H1 (cell line): ENCODE measurements at regions not wholly inside any gene's neighbourhood (a gene's known extent, or its start where the extent isn't known, plus 50 kb on each side); places are given as distances from the start of the nearest gene placed in this dataset.

ENCODE experiments used
- CTCF ChIA-PET: fragments of 300-600 bp; sonication (Branson Sonifier 250); formaldehyde crosslinking; loops from one replicate; lab custom pipeline; 2021; ENCODE audit not compliant: partially characterized antibody; lab: Charles Lee
- POLR2A ChIA-PET: fragments of 300-600 bp; sonication (Branson Sonifier 250); formaldehyde crosslinking; loops from one replicate; lab custom pipeline; 2021; ENCODE audit warnings: inconsistent platforms; ENCODE audit not compliant: partially characterized antibody; lab: Charles Lee
- DNase-seq, 2 experiments: peaks; one replicate each; pipeline versions ENCODE4 v3.0.0 to v3.0.0-alpha.2; 2010 to 2022; ENCODE audit warnings: low spot score in 2 of 2, low read depth in 1 of 2, mixed read lengths in 1 of 2
- FAIRE-seq: peaks from 2 replicates; lab custom pipeline; 2011; peaks lifted over from hg19 to GRCh38; lab: Jason Lieb, UNC
- H2AFZ ChIP-seq: 2 replicates; pipeline ENCODE4 v1.8.1; 2012; ENCODE audit warnings: low read length, inconsistent platforms
- H2AK5ac ChIP-seq: 2 replicates; pipeline ENCODE4 v1.6.1; 2013; ENCODE audit warnings: low read depth, low read length
- H2BK120ac ChIP-seq: replicated peaks from 2 replicates; pipeline ENCODE3; 2013; ENCODE audit warnings: low read depth, low read length, inconsistent platforms
- H2BK12ac ChIP-seq: 2 replicates; pipeline ENCODE4 v1.6.1; 2013; ENCODE audit warnings: low read depth, low read length
- H2BK15ac ChIP-seq: 2 replicates; pipeline ENCODE4 v1.6.1; 2013; ENCODE audit warnings: low read length
- H2BK20ac ChIP-seq: 2 replicates; pipeline ENCODE4 v1.6.1; 2013; ENCODE audit warnings: low read length
- H2BK5ac ChIP-seq: 2 replicates; pipeline ENCODE4 v1.6.1; 2013; ENCODE audit warnings: low read depth, low read length
- H3K14ac ChIP-seq: 2 replicates; pipeline ENCODE4 v1.6.1; 2013; ENCODE audit warnings: inconsistent platforms; ENCODE audit not compliant: insufficient read length
- H3K18ac ChIP-seq: 2 replicates; pipeline ENCODE4 v1.6.1; 2013; ENCODE audit warnings: low read length; ENCODE audit errors: extremely low read depth
- H3K23ac ChIP-seq: 2 replicates; pipeline ENCODE4 v1.6.1; 2013; ENCODE audit warnings: inconsistent platforms; ENCODE audit not compliant: insufficient read length
- H3K23me2 ChIP-seq: 2 replicates; pipeline ENCODE4 v1.6.1; 2013; ENCODE audit warnings: low read depth, low read length
- H3K27ac ChIP-seq: 2 replicates; pipeline ENCODE4 v1.6.1; 2011; ENCODE audit warnings: low read depth, low read length, inconsistent platforms
- H3K27me3 ChIP-seq, 4 experiments: replicated peaks in 1 of 4; 1 replicate in 1 of 4; 2 replicates in 3 of 4; pipeline versions ENCODE4 v1.6.1 to v1.8.1; 2011 to 2013; ENCODE audit warnings: low read length in 3 of 4, mild to moderate bottlenecking in 3 of 4, inconsistent platforms in 2 of 4, mixed read lengths in 2 of 4, moderate library complexity in 1 of 4; ENCODE audit not compliant: control insufficient read depth in 3 of 4, insufficient read depth in 3 of 4; ENCODE audit errors: extremely low read depth in 1 of 4
- H3K36me3 ChIP-seq, 4 experiments: 2 replicates each; pipeline versions ENCODE4 v1.6.1 to v1.8.1; 2011 to 2013; ENCODE audit warnings: mild to moderate bottlenecking in 4 of 4, low read length in 3 of 4, moderate library complexity in 2 of 4, control low read depth in 1 of 4, inconsistent platforms in 1 of 4; ENCODE audit not compliant: insufficient read depth in 4 of 4, control insufficient read depth in 2 of 4
- H3K4ac ChIP-seq: replicated peaks from 2 replicates; pipeline ENCODE3; 2013; ENCODE audit warnings: low read length, low read depth, mixed read lengths, inconsistent platforms; ENCODE audit not compliant: insufficient read length
- H3K4me1 ChIP-seq, 4 experiments: replicated peaks in 1 of 4; 1 replicate in 1 of 4; 2 replicates in 3 of 4; pipeline versions ENCODE4 v1.6.1 to v1.8.1; 2011 to 2013; ENCODE audit warnings: low read length in 3 of 4, inconsistent platforms in 2 of 4, mixed read lengths in 1 of 4; ENCODE audit not compliant: insufficient read depth in 4 of 4, control insufficient read depth in 3 of 4
- H3K4me2 ChIP-seq, 2 experiments: 2 replicates each; pipeline versions ENCODE4 v1.6.1 to v1.8.1; 2011 to 2013; ENCODE audit warnings: low read depth in 2 of 2, low read length in 2 of 2, control low read depth in 1 of 2, inconsistent platforms in 1 of 2, mild to moderate bottlenecking in 1 of 2; ENCODE audit not compliant: insufficient read depth in 1 of 2
- H3K4me3 ChIP-seq, 4 experiments: fragments of 200-600, 300-600 bp in 1 of 4; sonication (generic), shearing (Covaris generic), sonication (Bioruptor Twin) in 1 of 4; 2 replicates each; pipeline versions ENCODE4 v1.5.1 to v1.8.1; 2011 to 2016; ENCODE audit warnings: low read length in 4 of 4, low read depth in 3 of 4, control low read depth in 2 of 4, inconsistent platforms in 2 of 4, mild to moderate bottlenecking in 2 of 4, mixed read lengths in 1 of 4, moderate library complexity in 1 of 4; ENCODE audit not compliant: insufficient read depth in 2 of 4; ENCODE audit errors: extremely low read depth in 1 of 4
- H3K56ac ChIP-seq: replicated peaks from 2 replicates; pipeline ENCODE3; 2013; ENCODE audit warnings: low read depth, mild to moderate bottlenecking, mixed read lengths, low read length, inconsistent platforms; ENCODE audit not compliant: insufficient read length
- H3K79me1 ChIP-seq: 2 replicates; pipeline ENCODE4 v1.6.1; 2013; ENCODE audit warnings: low read depth, low read length, control low read depth
- H3K79me2 ChIP-seq, 2 experiments: 2 replicates each; pipeline versions ENCODE4 v1.6.1 to v1.8.1; 2012 to 2013; ENCODE audit warnings: low read length in 2 of 2, mild to moderate bottlenecking in 2 of 2, inconsistent platforms in 1 of 2; ENCODE audit not compliant: insufficient read depth in 2 of 2, control insufficient read depth in 1 of 2
- H3K9ac ChIP-seq, 4 experiments: replicated peaks in 1 of 4; 1 replicate in 1 of 4; 2 replicates in 3 of 4; pipeline versions ENCODE4 v1.6.1 to v1.8.1; 2011 to 2013; ENCODE audit warnings: low read depth in 3 of 4, low read length in 3 of 4, control low read depth in 2 of 4, mild to moderate bottlenecking in 2 of 4, moderate library complexity in 2 of 4, inconsistent platforms in 1 of 4; ENCODE audit errors: extremely low read depth in 1 of 4
- H3K9me3 ChIP-seq, 2 experiments: 2 replicates each; pipeline versions ENCODE4 v1.6.1 to v1.8.1; 2012 to 2013; ENCODE audit warnings: mild to moderate bottlenecking in 2 of 2, moderate library complexity in 2 of 2, control low read depth in 1 of 2, inconsistent platforms in 1 of 2, low read depth in 1 of 2, low read length in 1 of 2, mixed read lengths in 1 of 2; ENCODE audit not compliant: insufficient read depth in 2 of 2
- H4K20me1 ChIP-seq, 2 experiments: replicated peaks in 1 of 2; 2 replicates each; pipeline versions ENCODE3 to v1.8.1; 2011 to 2013; ENCODE audit warnings: inconsistent platforms in 2 of 2, low read length in 2 of 2, mild to moderate bottlenecking in 1 of 2; ENCODE audit not compliant: insufficient read depth in 2 of 2, control insufficient read depth in 1 of 2
- H4K5ac ChIP-seq: 2 replicates; pipeline ENCODE4 v1.6.1; 2013; ENCODE audit warnings: low read length, low read depth, mixed read lengths, inconsistent platforms; ENCODE audit not compliant: insufficient read length
- H4K8ac ChIP-seq: 2 replicates; pipeline ENCODE4 v1.8.0; 2013; ENCODE audit warnings: mild to moderate bottlenecking, moderate library complexity, low read length, inconsistent platforms; ENCODE audit not compliant: insufficient read depth; ENCODE audit errors: extremely low read depth
- H4K91ac ChIP-seq: replicated peaks from 2 replicates; pipeline ENCODE3; 2013; ENCODE audit warnings: low read length, mixed read lengths, inconsistent platforms; ENCODE audit not compliant: insufficient read length
- BCL11A ChIP-seq, 2 experiments: IDR thresholded peaks; one replicate each; pipeline ENCODE4 v1.6.1; 2011; ENCODE audit warnings: low read depth in 2 of 2, low read length in 2 of 2, mild to moderate bottlenecking in 2 of 2
- CBX5 ChIP-seq: fragments of 300-800, 300-1000 bp; sonication (generic); IDR thresholded peaks from 2 replicates; pipeline ENCODE4 v1.7.1; 2016; ENCODE audit warnings: antibody characterized with exemption, low read length, low read depth
- CTBP2 ChIP-seq: IDR thresholded peaks from 2 replicates; pipeline ENCODE4 v1.7.0; 2011; ENCODE audit warnings: borderline replicate concordance, mild to moderate bottlenecking, moderate library complexity, mixed read lengths, low read length; ENCODE audit not compliant: insufficient read depth, insufficient read length
- EP300 ChIP-seq, 2 experiments: IDR thresholded peaks; 1 replicate in 1 of 2; 2 replicates in 1 of 2; pipeline ENCODE4 v1.6.1; 2011 to 2012; ENCODE audit warnings: low read depth in 2 of 2, low read length in 2 of 2, mild to moderate bottlenecking in 2 of 2, borderline replicate concordance in 1 of 2, inconsistent platforms in 1 of 2, moderate library complexity in 1 of 2
- HDAC2 ChIP-seq, 2 experiments: fragments of 300-600 bp in 1 of 2; sonication (generic) in 1 of 2; IDR thresholded peaks; 2 replicates each; pipeline ENCODE4 v1.6.1; 2011 to 2012; ENCODE audit warnings: low read depth in 2 of 2, low read length in 2 of 2, mild to moderate bottlenecking in 2 of 2, moderate library complexity in 2 of 2, borderline replicate concordance in 1 of 2, inconsistent platforms in 1 of 2
- NANOG ChIP-seq: IDR thresholded peaks from 2 replicates; pipeline ENCODE4 v1.6.1; 2011; ENCODE audit warnings: low read length, low read depth, mild to moderate bottlenecking, inconsistent platforms; ENCODE audit not compliant: insufficient read depth, poor library complexity, severe bottlenecking
- POU5F1 ChIP-seq: IDR thresholded peaks from 2 replicates; pipeline ENCODE4 v1.6.1; 2011; ENCODE audit warnings: low read depth, mild to moderate bottlenecking, low read length, moderate library complexity
- RFX5 ChIP-seq: IDR thresholded peaks from 2 replicates; pipeline ENCODE4 v1.6.1; 2011; ENCODE audit warnings: low read depth, low read length, improper control_type of control experiment, borderline replicate concordance
- SAP30 ChIP-seq: fragments of 300-600 bp; sonication (generic); IDR thresholded peaks from 2 replicates; pipeline ENCODE4 v1.7.1; 2012; ENCODE audit warnings: low read length, moderate library complexity, mild to moderate bottlenecking, inconsistent platforms; ENCODE audit not compliant: insufficient read depth, insufficient replicate concordance
- SUZ12 ChIP-seq: fragments of 200-600 bp; sonication (generic); IDR thresholded peaks from 2 replicates; pipeline ENCODE4 v1.6.1; 2012; ENCODE audit warnings: mild to moderate bottlenecking, inconsistent platforms, low read length, moderate library complexity, mixed read lengths
- YY1 ChIP-seq: IDR thresholded peaks from 2 replicates; pipeline ENCODE4 v1.6.1; 2011; ENCODE audit warnings: low read depth, mild to moderate bottlenecking, low read length
- WGBS, 2 experiments: shearing (Covaris generic) in 1 of 2; methylation state at CpG; one replicate each; pipeline versions ENCODE4 v1.1.6 to v1.1.7; 2013 to 2015; ENCODE audit warnings: low lambda C conversion rate in 2 of 2, mixed read lengths in 2 of 2, inconsistent platforms in 1 of 2, low coverage in 1 of 2, missing lambda C conversion rate in 1 of 2; ENCODE audit not compliant: insufficient replicate concordance in 2 of 2, insufficient coverage in 1 of 2, insufficient read length in 1 of 2; ENCODE audit errors: extremely low coverage in 1 of 2, missing lambda C conversion rate in 1 of 2; 5-methylcytosine and 5-hydroxymethylcytosine counted together

DNA sequence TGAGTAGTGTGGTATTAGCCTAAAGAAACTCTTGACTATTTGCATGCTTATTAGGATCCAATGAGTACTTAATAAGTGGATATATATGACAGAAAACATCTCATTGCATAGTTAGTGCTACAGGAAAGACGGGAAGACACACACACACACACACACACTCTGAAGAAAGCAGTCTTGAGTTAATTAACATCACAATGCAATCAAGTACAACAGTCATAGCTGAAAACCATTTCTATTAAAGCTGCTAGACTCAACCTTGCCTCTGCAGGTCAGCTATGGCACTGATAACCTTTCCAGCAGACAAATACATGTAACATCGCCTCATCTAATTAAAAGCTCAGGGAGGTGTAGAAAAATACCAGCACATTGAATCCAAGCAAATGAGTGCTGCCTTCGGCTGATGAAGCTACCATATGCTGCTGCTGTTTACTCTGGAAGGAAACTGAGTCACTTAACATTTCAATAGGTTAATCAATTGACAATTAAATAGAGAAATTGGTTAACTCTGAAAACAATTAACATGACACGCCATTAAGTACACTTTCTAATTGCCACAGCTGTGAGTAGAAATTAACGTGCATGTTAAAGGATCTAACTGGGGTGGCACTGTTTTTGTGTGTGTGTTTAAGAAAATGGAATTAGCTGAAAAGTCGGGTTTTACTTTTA is 93.2 kb upstream of the OTX2 start:
- WGBS, 2 experiments, result 5% methylated on average over 6 of the region's 6 CpGs; no CpG with 5 or more reads in 1 of the 2 experiments
- DNase-seq (no peak), FAIRE-seq (peak; percentile 79)
- no peaks in the 10 kb centered on the region for H3K36me3 ChIP-seq
- no peak overlapping the region; the same call in 1 of the 2 replicates for H2BK12ac ChIP-seq
- no peaks in the 10 kb centered on the region for H3K27me3 ChIP-seq
- no peaks in the 10 kb centered on the region for H3K9me3 ChIP-seq
- 0 out of 2 replicates have a peak overlapping the region, but pooled peaks have one; percentile 16 for H2BK20ac ChIP-seq
- no peak overlapping the region for H3K23ac ChIP-seq
- no peak overlapping the region for H3K9ac ChIP-seq
- no peak overlapping the region for H2AK5ac ChIP-seq
- H3K27ac ChIP-seq, result no peak overlapping the region
- H4K5ac ChIP-seq, result no peak overlapping the region
- peaks cover 4% of the 10 kb centered on the region; the same call in 1 of the 2 replicates for H3K23me2 ChIP-seq
- H3K14ac ChIP-seq, result no peak overlapping the region
- peak overlapping the region in 1 of 4 experiments; percentile 43; a peak in 1 of 8 replicates for H3K4me3 ChIP-seq
- H4K20me1 ChIP-seq, result no peaks in the 10 kb centered on the region
- ChIA-PET CTCF (interaction anchor here (0.8 to 1.5 kb wide), 7 partner anchors 13 to 148 kb away, joined by 3 to 5 read pairs (median 3); no protein-coding TSS in a partner anchor), POLR2A (interaction anchor here (0.5 to 1.9 kb wide), 9 partner anchors 8 to 143 kb away, joined by 3 to 12 read pairs (median 4); no protein-coding TSS in a partner anchor)
- H3K4me1 ChIP-seq, result peaks cover 1 to 46% (median 32%) of the 10 kb centered on the region in 4 experiments; a peak in 5 of 7 replicates
- no peaks in the 10 kb centered on the region for H3K79me1 ChIP-seq
- no peak overlapping the region for H4K91ac ChIP-seq
- H3K4me2 ChIP-seq, result peak overlapping the region; percentile 55 to 64
- H2BK5ac ChIP-seq, result peak overlapping the region; percentile 41; the same call in 1 of the 2 replicates
- H2BK15ac ChIP-seq, result no peak overlapping the region
- H4K8ac ChIP-seq, result no peak overlapping the region
- no peak overlapping the region for H3K56ac ChIP-seq
- peak overlapping the region; percentile 45 for H2BK120ac ChIP-seq
- no peaks in the 10 kb centered on the region for H3K79me2 ChIP-seq
- H3K4ac ChIP-seq, result no peak overlapping the region
- no peak overlapping the region for H2AFZ ChIP-seq
- H3K18ac ChIP-seq, result peak overlapping the region; percentile 55; the same call in 1 of the 2 replicates
- TF ChIP-seq CTBP2 (no peak), SAP30 (no peak), POU5F1 (0 out of 2 replicates have a peak, but pooled peaks have one; percentile 75), HDAC2 (IDR thresholded peaks at IDR 0.05; ENCODE audit: borderline replicate concordance in 1 of 2, low read depth in 2 of 2, low read length in 2 of 2) (no peak), YY1 (no peak), SUZ12 (no peak), RFX5 (no peak), NANOG (peak; percentile 6), BCL11A (IDR thresholded peaks at IDR 0.05; ENCODE audit: low read depth in 2 of 2, low read length in 2 of 2) (no peak), EP300 (IDR thresholded peaks at IDR 0.05; ENCODE audit: borderline replicate concordance in 1 of 2, low read depth in 2 of 2, low read length in 2 of 2) (peak in 1 of 2 experiments; percentile 12; a peak in 1 of 3 replicates), CBX5 (no peak)
